Islet of Langerhans (tissue), 1 donor: ENCODE measurements at regions not wholly inside any gene's neighbourhood (a gene's known extent, or its start where the extent isn't known, plus 50 kb on each side); places are given as distances from the start of the nearest gene placed in this dataset.
"Not testable (repeated sequence)": the region's sequence is repeated elsewhere in the genome, so short reads cannot be mapped to it uniquely, and the experiment has no call there.

Experiments
- FAIRE-seq: peaks from one replicate; lab custom pipeline; 2011; peaks lifted over from hg19 to GRCh38; lab: Jason Lieb, UNC

- no peak for FAIRE-seq
These were observed 1563.4 kb downstream of the C4orf33 start for GRCh38 chr4:130659320-130659719.

- FAIRE-seq = no peak
These were observed 1572.9 kb downstream of the C4orf33 start for GRCh38 chr4:130668859-130669258.

GRCh38 chr4:130675266-130675665 lies 1579.3 kb downstream of the C4orf33 start:
- no peak for FAIRE-seq

GRCh38 chr4:130689181-130689580 lies 1593.2 kb downstream of the C4orf33 start:
- FAIRE-seq = no peak

GRCh38 chr4:130698251-130698650 lies 1602.3 kb downstream of the C4orf33 start:
- FAIRE-seq = no peak

- no peak for FAIRE-seq
These were observed 1603.1 kb downstream of the C4orf33 start for GRCh38 chr4:130699004-130699403.

- no peak for FAIRE-seq
These were observed 1607.4 kb downstream of the C4orf33 start for GRCh38 chr4:130703211-130703935.

- FAIRE-seq = no peak
These were observed 1609.1 kb downstream of the C4orf33 start for GRCh38 chr4:130705023-130705422.

GRCh38 chr4:130712038-130712437 lies 1616.1 kb downstream of the C4orf33 start:
- no peak for FAIRE-seq

- FAIRE-seq = no peak
These were observed 1618.1 kb downstream of the C4orf33 start for GRCh38 chr4:130714006-130714405.

GRCh38 chr4:130722361-130722760 lies 1626.4 kb downstream of the C4orf33 start:
- no peak for FAIRE-seq

- FAIRE-seq = no peak
These were observed 1640.7 kb downstream of the C4orf33 start for GRCh38 chr4:130736436-130737185.

- FAIRE-seq = no peak
These were observed 1642.3 kb downstream of the C4orf33 start for GRCh38 chr4:130738233-130738632.

- peak; percentile 90 for FAIRE-seq
These were observed 1651.9 kb downstream of the C4orf33 start for GRCh38 chr4:130747842-130748241.

GRCh38 chr4:130753926-130754325 lies 1658.0 kb downstream of the C4orf33 start:
- no peak for FAIRE-seq

GRCh38 chr4:130760246-130760645 lies 1664.3 kb downstream of the C4orf33 start:
- no peak for FAIRE-seq

- FAIRE-seq = not testable (repeated sequence)
These were observed 1671.4 kb downstream of the C4orf33 start for GRCh38 chr4:130767384-130767783.

GRCh38 chr4:130772966-130773365 lies 1677.0 kb downstream of the C4orf33 start:
- not testable (repeated sequence) for FAIRE-seq

GRCh38 chr4:130808492-130808891 lies 1712.5 kb downstream of the C4orf33 start:
- peak; percentile 96 for FAIRE-seq

GRCh38 chr4:130812117-130812765 lies 1716.3 kb downstream of the C4orf33 start:
- no peak for FAIRE-seq

- no peak for FAIRE-seq
These were observed 1718.9 kb downstream of the C4orf33 start for GRCh38 chr4:130814896-130815295.

- no peak for FAIRE-seq
These were observed 1724.5 kb downstream of the C4orf33 start for GRCh38 chr4:130820448-130820847.

- no peak for FAIRE-seq
These were observed 1729.3 kb downstream of the C4orf33 start for GRCh38 chr4:130825284-130825683.
